Lower leg skin (tissue), 4 donors: ENCODE measurements at regions not wholly inside any gene's neighbourhood (a gene's known extent, or its start where the extent isn't known, plus 50 kb on each side); places are given as distances from the start of the nearest gene placed in this dataset.
A peak's percentile ranks its signal among the peaks of the same experiment; 100 is the strongest.

Experiments used
- DNase-seq, 2 donors: peaks; one replicate each; pipeline ENCODE4 v3.0.0-alpha.2; 2019; ENCODE audit warnings: low spot score in 2 of 2
- H3K4me3 ChIP-seq: fragments of 200-600 bp; sonication (generic); 2 replicates; pipeline ENCODE4 v1.5.1; 2017; ENCODE audit warnings: mild to moderate bottlenecking, low read depth; ENCODE audit not compliant: poor library complexity, severe bottlenecking
- CTCF ChIP-seq, 3 donors: fragments of 450-650 bp; IDR thresholded peaks; one replicate each; pipeline ENCODE4 v1.5.1; 2016; ENCODE audit warnings: antibody characterized with exemption in 3 of 3, mild to moderate bottlenecking in 3 of 3, moderate library complexity in 2 of 3
- POLR2A ChIP-seq, 2 donors: fragments of 450-650 bp; IDR thresholded peaks; one replicate each; pipeline ENCODE4 v1.6.1; 2016 to 2017; ENCODE audit warnings: antibody characterized with exemption in 2 of 2, mild to moderate bottlenecking in 1 of 2, moderate library complexity in 1 of 2
- WGBS, 2 donors: methylation state at CpG; one replicate each; pipeline ENCODE4 v1.1.5; 2018; 5-methylcytosine and 5-hydroxymethylcytosine counted together
- intact Hi-C: fragments of 100-400 bp; cut with DNase I; formaldehyde crosslinking; loops from one replicate; pipeline ENCODE4 v1.15.0; 2023; ENCODE audit warnings: low total_unique reads

- H3K4me3 ChIP-seq: no peak overlapping the region
- intact Hi-C loops: no loop called here
- TF ChIP-seq CTCF (IDR thresholded peaks at IDR 0.05) (no peak), POLR2A (IDR thresholded peaks at IDR 0.05) (no peak)
- 94 to 98% methylated on average over 2 of the region's 2 CpGs for WGBS, 2 donors
- DNase-seq: no peak
Measured at GRCh38 chr12:105806400-105806770, 332.4 kb downstream of the NUAK1 start.

GRCh38 chr12:105812366-105812765 lies 326.4 kb downstream of the NUAK1 start:
- H3K4me3 ChIP-seq: no peak overlapping the region
- intact Hi-C loops: no loop called here
- TF ChIP-seq CTCF (IDR thresholded peaks at IDR 0.05): no peak
- 36 to 55% methylated on average over 1 of the region's 1 CpG for WGBS, 2 donors
- no peak for DNase-seq

- 71 to 79% methylated on average over 5 of the region's 5 CpGs for WGBS, 2 donors
- no peak for DNase-seq
- no peak overlapping the region for H3K4me3 ChIP-seq
- TF ChIP-seq CTCF (IDR thresholded peaks at IDR 0.05) (no peak), POLR2A (IDR thresholded peaks at IDR 0.05) (no peak)
- intact Hi-C loops: no loop called here
Measured at GRCh38 chr12:105813201-105813600, 325.6 kb downstream of the NUAK1 start.

- DNase-seq: no peak
- no peak for TF ChIP-seq CTCF (IDR thresholded peaks at IDR 0.05)
- no peak overlapping the region for H3K4me3 ChIP-seq
- intact Hi-C loops: no loop called here
- whole genome bisulfite sequencing, 2 donors: 91 to 95% methylated on average over 4 of the region's 4 CpGs
Measured at GRCh38 chr12:105814283-105814682, 324.5 kb downstream of the NUAK1 start.

GRCh38 chr12:105819549-105819948 lies 319.2 kb downstream of the NUAK1 start:
- no peak for TF ChIP-seq CTCF (IDR thresholded peaks at IDR 0.05)
- TF ChIP-seq POLR2A (IDR thresholded peaks at IDR 0.05): no peak
- intact Hi-C loops: no loop called here
- no peak for DNase-seq
- WGBS, 2 donors: 82 to 86% methylated on average over 2 of the region's 2 CpGs
- H3K4me3 ChIP-seq: no peak overlapping the region

GRCh38 chr12:105820429-105821125 lies 318.2 kb downstream of the NUAK1 start:
- peak; percentile 78 to 88 for DNase-seq
- WGBS, 2 donors: 38 to 51% methylated on average over 5 of the region's 5 CpGs
- TF ChIP-seq POLR2A (IDR thresholded peaks at IDR 0.05) (no peak), CTCF (IDR thresholded peaks at IDR 0.05) (no peak)
- intact Hi-C loops: no loop called here
- H3K4me3 ChIP-seq: no peak overlapping the region
